ENCODE measurements at regions not wholly inside any gene's neighbourhood (a gene's known extent, or its start where the extent isn't known, plus 50 kb on each side); places are given as distances from the start of the nearest gene placed in this dataset.
"Not testable (repeated sequence)": the region's sequence is repeated elsewhere in the genome, so short reads cannot be mapped to it uniquely, and the experiment has no call there.

GRCh38 chr1:120617493-120617892 lies 106.3 kb upstream of the NBPF26 start:
- DNase-seq; H3K36me3 ChIP-seq (replicated peaks; ENCODE audit: control insufficient read depth, insufficient read depth, low read length); H3K27me3 ChIP-seq (ENCODE audit: control insufficient read depth, insufficient read depth, low read length); H3K4me3 ChIP-seq (ENCODE audit: insufficient read depth, low read depth, low read length): not testable (repeated sequence)

DNA sequence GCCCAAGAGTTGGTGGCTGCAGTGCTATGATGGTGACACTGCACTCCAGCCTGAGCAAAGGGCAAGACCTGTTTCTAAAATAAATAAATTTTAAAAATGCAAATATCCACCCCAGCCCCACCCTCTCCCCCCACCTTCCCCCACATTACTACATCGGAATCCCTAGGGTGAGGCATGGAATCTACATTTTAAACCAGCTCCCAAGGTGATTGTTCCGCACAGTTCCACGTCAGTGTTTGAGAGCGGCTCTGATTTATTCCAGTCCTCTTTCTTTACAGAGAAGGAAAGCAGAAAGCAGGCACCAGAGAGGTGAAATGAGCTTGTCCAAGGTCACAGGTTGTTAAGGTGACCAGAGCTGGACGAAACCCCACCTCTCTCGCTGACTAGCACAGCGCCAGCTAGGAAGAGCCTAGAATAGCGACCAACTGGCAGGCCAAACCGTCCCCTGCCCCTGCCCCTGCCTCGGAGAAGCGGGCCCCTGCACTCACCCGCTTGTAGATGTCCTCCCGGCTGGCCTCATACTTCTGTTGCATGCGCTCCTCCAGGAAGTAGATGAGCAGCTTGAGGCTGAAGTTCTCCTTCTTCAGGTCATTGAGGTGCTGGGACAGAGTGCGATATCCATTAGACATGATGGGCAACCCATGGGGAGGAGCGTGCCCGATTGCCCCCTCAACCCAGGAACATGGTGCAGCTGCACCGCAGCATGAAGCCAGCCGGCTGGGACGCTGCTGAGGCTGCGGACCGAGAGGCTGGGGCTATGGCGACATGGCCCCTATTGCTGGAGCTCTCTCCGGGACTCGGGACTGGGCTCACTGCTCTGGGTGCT lies 103.7 kb upstream of the NBPF26 start:
- not testable (repeated sequence) for DNase-seq; H3K27me3 ChIP-seq (ENCODE audit: control insufficient read depth, insufficient read depth, low read length); H3K4me3 ChIP-seq (ENCODE audit: insufficient read depth, low read depth, low read length); H3K36me3 ChIP-seq (replicated peaks; ENCODE audit: control insufficient read depth, insufficient read depth, low read length)

DNA sequence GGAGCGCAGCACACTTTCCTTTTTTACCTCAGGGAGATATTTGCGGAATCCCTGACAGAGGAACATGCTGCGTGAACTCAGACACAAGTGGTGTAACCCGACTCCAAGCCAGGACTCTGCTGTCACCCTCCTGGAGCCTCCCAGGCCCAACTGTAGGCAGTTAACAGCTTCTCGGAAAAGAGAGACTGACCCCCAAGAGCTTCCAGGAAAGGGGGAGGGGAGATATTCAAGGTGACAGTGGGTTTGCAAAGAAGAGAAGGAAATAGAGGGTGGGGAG lies 103.1 kb upstream of the NBPF26 start:
- not testable (repeated sequence) for H3K27me3 ChIP-seq (ENCODE audit: control insufficient read depth, insufficient read depth, low read length); H3K36me3 ChIP-seq (replicated peaks; ENCODE audit: control insufficient read depth, insufficient read depth, low read length); DNase-seq; H3K4me3 ChIP-seq (ENCODE audit: insufficient read depth, low read depth, low read length)

GRCh38 chr1:120621278-120621677 lies 102.5 kb upstream of the NBPF26 start:
- not testable (repeated sequence) for DNase-seq; H3K36me3 ChIP-seq (replicated peaks; ENCODE audit: control insufficient read depth, insufficient read depth, low read length); H3K27me3 ChIP-seq (ENCODE audit: control insufficient read depth, insufficient read depth, low read length); H3K4me3 ChIP-seq (ENCODE audit: insufficient read depth, low read depth, low read length)

DNA sequence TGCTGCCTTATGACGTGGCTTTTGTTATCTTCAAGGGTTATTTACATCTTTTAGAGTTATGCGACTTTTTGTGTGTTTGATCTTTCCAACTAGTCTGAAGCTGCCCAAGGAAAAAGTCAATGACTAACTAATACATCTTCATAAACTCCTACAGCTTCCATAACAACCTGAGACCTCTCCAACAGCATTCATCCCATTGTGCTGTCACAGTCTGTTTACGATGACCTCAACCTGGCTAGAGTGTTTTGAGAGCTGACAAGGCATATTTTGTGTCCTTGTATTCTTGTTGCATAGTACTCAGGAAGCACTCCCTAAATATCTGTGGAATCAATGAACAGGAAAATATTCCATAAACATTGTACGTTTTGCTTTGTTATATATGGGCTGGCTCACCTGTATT lies 100.2 kb upstream of the NBPF26 start:
- not testable (repeated sequence) for H3K36me3 ChIP-seq (replicated peaks; ENCODE audit: control insufficient read depth, insufficient read depth, low read length); DNase-seq; H3K27me3 ChIP-seq (ENCODE audit: control insufficient read depth, insufficient read depth, low read length); H3K4me3 ChIP-seq (ENCODE audit: insufficient read depth, low read depth, low read length)

DNA sequence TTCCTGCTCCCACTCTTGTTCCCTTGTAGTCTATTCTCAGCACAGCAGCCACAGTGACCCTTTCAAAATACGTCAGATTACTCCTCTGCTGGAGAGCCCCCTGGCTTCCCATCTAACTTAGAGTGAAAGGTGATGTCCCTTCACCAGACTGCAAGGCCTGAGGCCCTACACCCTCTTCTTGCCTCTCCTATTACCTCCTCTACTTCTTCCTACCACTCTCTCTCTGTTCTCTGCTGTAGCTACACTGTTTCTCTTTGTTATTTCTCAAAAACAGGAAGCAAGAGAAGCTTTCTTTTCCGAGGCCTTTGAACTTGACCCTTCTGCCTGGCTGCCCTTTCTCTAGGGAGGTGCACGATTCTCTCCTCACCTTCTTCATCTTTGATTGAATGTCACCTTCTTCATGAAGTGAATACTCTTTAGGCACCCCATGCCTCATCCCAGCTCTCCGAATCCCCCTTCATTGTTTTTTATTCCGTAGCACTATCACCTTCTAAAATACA lies 99.1 kb upstream of the NBPF26 start:
- H3K4me3 ChIP-seq (ENCODE audit: insufficient read depth, low read depth, low read length); H3K36me3 ChIP-seq (replicated peaks; ENCODE audit: control insufficient read depth, insufficient read depth, low read length); H3K27me3 ChIP-seq (ENCODE audit: control insufficient read depth, insufficient read depth, low read length); DNase-seq: not testable (repeated sequence)

DNA sequence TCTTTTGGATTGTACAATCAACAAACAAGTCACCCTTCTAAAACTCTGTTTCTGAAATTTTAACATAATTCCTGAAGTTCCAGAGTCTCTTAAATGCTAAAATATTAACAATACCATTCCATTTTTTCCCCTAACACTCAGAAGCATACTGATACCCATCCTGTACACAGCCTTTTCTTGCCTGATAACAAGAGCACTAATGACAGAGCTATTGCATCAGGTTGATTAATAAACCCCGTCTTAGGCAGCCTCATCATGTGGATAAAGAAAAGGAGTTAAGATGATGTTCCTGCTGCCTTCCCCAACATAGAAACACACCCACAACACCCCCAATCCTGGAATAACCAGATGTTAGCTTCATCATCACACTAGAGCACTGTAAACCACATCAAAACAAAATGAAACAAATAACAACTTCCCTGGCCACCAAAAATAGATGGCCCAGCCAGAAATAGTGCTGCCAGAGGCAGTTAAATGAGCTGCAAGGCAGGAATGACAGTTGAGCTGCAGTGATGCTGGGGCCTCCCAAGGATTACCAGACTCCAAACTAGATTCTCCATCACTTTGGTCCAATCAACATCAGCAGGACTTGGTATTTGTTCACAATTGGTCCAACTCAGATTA lies 93.8 kb upstream of the NBPF26 start:
- not testable (repeated sequence) for H3K36me3 ChIP-seq (replicated peaks; ENCODE audit: control insufficient read depth, insufficient read depth, low read length); DNase-seq; H3K4me3 ChIP-seq (ENCODE audit: insufficient read depth, low read depth, low read length); H3K27me3 ChIP-seq (ENCODE audit: control insufficient read depth, insufficient read depth, low read length)

DNA sequence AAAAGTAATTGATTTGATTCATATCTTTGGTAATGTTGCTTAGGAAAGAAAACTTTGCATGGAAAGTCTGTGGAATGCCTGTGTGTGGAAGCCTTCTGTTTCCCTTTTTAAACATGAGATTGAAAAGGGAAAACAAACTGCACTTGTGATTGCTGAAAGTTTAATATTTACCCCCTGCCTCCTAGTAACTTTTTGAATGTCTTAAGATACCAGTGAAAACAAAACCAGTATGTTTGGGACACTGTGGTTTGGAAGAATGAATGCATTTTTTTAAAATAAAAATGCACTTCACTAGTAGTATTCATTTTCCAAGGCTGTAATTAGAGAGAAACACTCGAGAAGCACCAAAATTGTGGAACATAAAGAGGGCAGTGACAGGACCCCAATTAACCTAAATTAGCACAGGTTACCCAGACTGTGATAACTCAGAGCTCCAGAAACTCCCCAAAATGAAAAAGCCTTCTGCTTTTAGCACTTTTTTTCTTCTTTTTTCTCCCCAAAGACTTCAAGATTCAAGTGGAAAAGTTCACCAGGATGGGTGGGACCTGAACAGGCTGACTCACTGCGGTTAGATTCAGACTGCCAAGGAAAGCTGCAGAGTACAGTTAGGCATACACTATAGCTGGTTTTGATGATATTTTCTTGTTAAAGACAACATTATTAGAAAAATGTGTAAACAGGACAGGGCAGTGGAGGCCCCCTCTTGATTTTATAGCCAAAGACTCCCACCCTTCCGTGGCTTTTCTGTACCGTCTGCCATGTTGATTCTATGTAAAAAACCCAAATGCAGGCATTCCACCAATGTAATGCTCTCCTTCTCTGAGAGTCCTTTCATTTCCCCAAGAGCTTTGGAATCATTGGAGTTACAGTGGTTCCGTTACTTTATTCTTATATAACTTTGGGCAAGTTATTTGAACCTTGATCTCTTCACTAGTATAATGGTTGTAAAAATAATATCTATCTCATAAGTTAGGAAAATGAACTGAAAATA lies 88.6 kb upstream of the NBPF26 start:
- not testable (repeated sequence) for H3K4me3 ChIP-seq (ENCODE audit: insufficient read depth, low read depth, low read length); DNase-seq; H3K36me3 ChIP-seq (replicated peaks; ENCODE audit: control insufficient read depth, insufficient read depth, low read length); H3K27me3 ChIP-seq (ENCODE audit: control insufficient read depth, insufficient read depth, low read length)

DNA sequence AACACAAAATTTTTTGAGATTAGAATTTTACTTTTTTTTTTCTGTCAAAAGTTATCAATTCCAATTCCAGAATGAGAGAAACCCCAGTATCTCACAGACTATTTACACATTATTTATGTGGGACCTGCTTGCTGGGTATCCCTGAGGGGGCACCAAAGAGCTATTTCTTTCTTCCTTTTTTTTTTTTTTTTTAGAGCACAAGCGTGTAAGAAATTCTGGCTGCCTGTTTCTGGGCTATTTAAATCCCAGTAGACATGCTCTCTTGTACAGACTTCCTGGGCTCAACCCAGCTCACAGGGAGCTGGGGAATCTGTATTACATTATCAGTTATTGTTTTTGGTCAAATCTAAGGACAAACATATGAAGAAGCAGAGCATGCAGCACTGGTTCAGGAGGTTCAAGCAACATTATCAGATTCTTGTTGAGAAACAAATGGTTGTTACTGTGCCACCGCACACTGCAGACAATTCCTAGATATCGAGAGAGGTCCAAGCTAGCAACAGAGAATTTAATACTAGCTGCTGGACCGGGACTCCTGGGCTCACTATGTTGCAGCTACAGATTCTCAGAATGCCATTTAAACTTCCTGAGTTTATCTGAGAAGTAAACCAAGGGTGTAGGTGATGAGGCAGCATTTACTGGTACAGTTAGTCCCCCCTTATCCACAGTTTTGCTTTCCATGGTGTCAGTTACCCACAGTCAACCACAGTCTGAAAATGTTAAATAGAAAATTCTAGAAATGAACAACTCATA lies 83.3 kb upstream of the NBPF26 start:
- not testable (repeated sequence) for H3K36me3 ChIP-seq (replicated peaks; ENCODE audit: control insufficient read depth, insufficient read depth, low read length); H3K27me3 ChIP-seq (ENCODE audit: control insufficient read depth, insufficient read depth, low read length); DNase-seq; H3K4me3 ChIP-seq (ENCODE audit: insufficient read depth, low read depth, low read length)

- H3K4me3 ChIP-seq (ENCODE audit: insufficient read depth, low read depth, low read length); DNase-seq: not testable (repeated sequence)
Measured at GRCh38 chr1:120641014-120641302, 82.8 kb upstream of the NBPF26 start.

GRCh38 chr1:120647182-120647581 lies 76.6 kb upstream of the NBPF26 start:
- H3K4me3 ChIP-seq (ENCODE audit: insufficient read depth, low read depth, low read length); DNase-seq; H3K36me3 ChIP-seq (replicated peaks; ENCODE audit: control insufficient read depth, insufficient read depth, low read length); H3K27me3 ChIP-seq (ENCODE audit: control insufficient read depth, insufficient read depth, low read length): not testable (repeated sequence)

More at GRCh38 chr1:120641014-120641302, 82.8 kb upstream of the NBPF26 start:
- not testable (repeated sequence) for H3K27me3 ChIP-seq (ENCODE audit: control insufficient read depth, insufficient read depth, low read length); H3K36me3 ChIP-seq (replicated peaks; ENCODE audit: control insufficient read depth, insufficient read depth, low read length)

GRCh38 chr1:120648915-120649623 lies 74.7 kb upstream of the NBPF26 start:
- H3K4me3 ChIP-seq (ENCODE audit: insufficient read depth, low read depth, low read length); DNase-seq; H3K27me3 ChIP-seq (ENCODE audit: control insufficient read depth, insufficient read depth, low read length); H3K36me3 ChIP-seq (replicated peaks; ENCODE audit: control insufficient read depth, insufficient read depth, low read length): not testable (repeated sequence)

- not testable (repeated sequence) for H3K27me3 ChIP-seq (ENCODE audit: control insufficient read depth, insufficient read depth, low read length); H3K4me3 ChIP-seq (ENCODE audit: insufficient read depth, low read depth, low read length); H3K36me3 ChIP-seq (replicated peaks; ENCODE audit: control insufficient read depth, insufficient read depth, low read length); DNase-seq
Measured at GRCh38 chr1:120649730-120650129, 74.0 kb upstream of the NBPF26 start.

DNA sequence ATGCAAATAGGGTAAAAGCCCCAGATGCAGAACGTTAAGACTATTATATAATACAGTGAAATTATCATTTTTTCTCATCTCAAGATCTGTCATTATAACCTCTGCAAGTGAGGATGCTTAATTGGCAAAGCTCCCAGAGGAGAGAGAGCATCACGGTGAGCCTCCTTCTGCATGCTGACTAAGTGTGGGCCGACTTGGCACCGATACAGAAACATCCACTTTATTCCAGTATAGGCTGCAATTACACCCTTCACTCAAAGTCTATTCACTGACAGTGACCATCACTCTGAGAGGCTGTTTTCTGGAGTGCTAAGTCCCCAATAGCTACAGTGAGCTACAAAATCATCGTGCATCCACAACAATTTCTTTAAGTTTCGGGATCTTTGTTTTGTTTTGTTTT lies 69.6 kb upstream of the NBPF26 start:
- not testable (repeated sequence) for H3K27me3 ChIP-seq (ENCODE audit: control insufficient read depth, insufficient read depth, low read length); H3K36me3 ChIP-seq (replicated peaks; ENCODE audit: control insufficient read depth, insufficient read depth, low read length); DNase-seq

More for the DNA sequence above, 69.6 kb upstream of the NBPF26 start:
- not testable (repeated sequence) for H3K4me3 ChIP-seq (ENCODE audit: insufficient read depth, low read depth, low read length)

All from H7 (cell line).